HG03558 (cell line): ENCODE measurements at regions not wholly inside any gene's neighbourhood (a gene's known extent, or its start where the extent isn't known, plus 50 kb on each side); places are given as distances from the start of the nearest gene placed in this dataset.

ENCODE experiments used
- ATAC-seq: cut with Tn5 transposase; IDR thresholded peaks from one replicate; pipeline ENCODE4 v1.9.1; 2021; ENCODE audit warnings: moderate number of reproducible peaks; ENCODE audit not compliant: unreplicated experiment; ENCODE audit errors: extremely low read depth

GRCh38 chr6:156114541-156114940 lies 658.9 kb upstream of the NOX3 start:
- ATAC-seq = no peak

- no peak for ATAC-seq
These were observed 658.0 kb upstream of the NOX3 start for GRCh38 chr6:156113631-156114030.

- ATAC-seq = no peak
These were observed 656.3 kb upstream of the NOX3 start for GRCh38 chr6:156111913-156112312.

GRCh38 chr6:156110249-156110648 lies 654.6 kb upstream of the NOX3 start:
- ATAC-seq = no peak

GRCh38 chr6:156109713-156110112 lies 654.1 kb upstream of the NOX3 start:
- ATAC-seq = no peak

GRCh38 chr6:156107624-156108101 lies 652.0 kb upstream of the NOX3 start:
- ATAC-seq = no peak

- ATAC-seq = no peak
These were observed 646.5 kb upstream of the NOX3 start for GRCh38 chr6:156102129-156102528.

- no peak for ATAC-seq
These were observed 643.2 kb upstream of the NOX3 start for GRCh38 chr6:156098839-156099238.

GRCh38 chr6:156087487-156087886 lies 631.8 kb upstream of the NOX3 start:
- no peak for ATAC-seq

- ATAC-seq = no peak
These were observed 626.4 kb upstream of the NOX3 start for GRCh38 chr6:156082012-156082411.

GRCh38 chr6:156080371-156080770 lies 624.7 kb upstream of the NOX3 start:
- ATAC-seq = no peak

GRCh38 chr6:156068881-156069280 lies 613.2 kb upstream of the NOX3 start:
- ATAC-seq = no peak

- ATAC-seq = no peak
These were observed 610.2 kb upstream of the NOX3 start for GRCh38 chr6:156065849-156066248.

GRCh38 chr6:156062091-156062563 lies 606.5 kb upstream of the NOX3 start:
- ATAC-seq = no peak

GRCh38 chr6:156061465-156061864 lies 605.8 kb upstream of the NOX3 start:
- no peak for ATAC-seq

- ATAC-seq = no peak
These were observed 604.4 kb upstream of the NOX3 start for GRCh38 chr6:156060013-156060412.

GRCh38 chr6:156058356-156058755 lies 602.7 kb upstream of the NOX3 start:
- no peak for ATAC-seq

- ATAC-seq = no peak
These were observed 602.2 kb upstream of the NOX3 start for GRCh38 chr6:156057869-156058268.

- no peak for ATAC-seq
These were observed 600.4 kb upstream of the NOX3 start for GRCh38 chr6:156056085-156056484.

- no peak for ATAC-seq
These were observed 598.0 kb upstream of the NOX3 start for GRCh38 chr6:156053626-156054025.

- no peak for ATAC-seq
These were observed 591.3 kb upstream of the NOX3 start for GRCh38 chr6:156046841-156047449.

GRCh38 chr6:156046268-156046665 lies 590.6 kb upstream of the NOX3 start:
- no peak for ATAC-seq
